ENCODE measurements at regions not wholly inside any gene's neighbourhood (a gene's known extent, or its start where the extent isn't known, plus 50 kb on each side); places are given as distances from the start of the nearest gene placed in this dataset.

- TF ChIP-seq, protein P1, sequence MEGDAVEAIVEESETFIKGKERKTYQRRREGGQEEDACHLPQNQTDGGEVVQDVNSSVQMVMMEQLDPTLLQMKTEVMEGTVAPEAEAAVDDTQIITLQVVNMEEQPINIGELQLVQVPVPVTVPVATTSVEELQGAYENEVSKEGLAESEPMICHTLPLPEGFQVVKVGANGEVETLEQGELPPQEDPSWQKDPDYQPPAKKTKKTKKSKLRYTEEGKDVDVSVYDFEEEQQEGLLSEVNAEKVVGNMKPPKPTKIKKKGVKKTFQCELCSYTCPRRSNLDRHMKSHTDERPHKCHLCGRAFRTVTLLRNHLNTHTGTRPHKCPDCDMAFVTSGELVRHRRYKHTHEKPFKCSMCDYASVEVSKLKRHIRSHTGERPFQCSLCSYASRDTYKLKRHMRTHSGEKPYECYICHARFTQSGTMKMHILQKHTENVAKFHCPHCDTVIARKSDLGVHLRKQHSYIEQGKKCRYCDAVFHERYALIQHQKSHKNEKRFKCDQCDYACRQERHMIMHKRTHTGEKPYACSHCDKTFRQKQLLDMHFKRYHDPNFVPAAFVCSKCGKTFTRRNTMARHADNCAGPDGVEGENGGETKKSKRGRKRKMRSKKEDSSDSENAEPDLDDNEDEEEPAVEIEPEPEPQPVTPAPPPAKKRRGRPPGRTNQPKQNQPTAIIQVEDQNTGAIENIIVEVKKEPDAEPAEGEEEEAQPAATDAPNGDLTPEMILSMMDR (IDR thresholded peaks at IDR 0.05) = no peak
- TF ChIP-seq POLR2AphosphoS5 (IDR thresholded peaks at IDR 0.05) (no peak), POLR2A (IDR thresholded peaks at IDR 0.05) (no peak)
These were observed 139.4 kb upstream of the HMGN3 start for GRCh38 chr6:79373880-79374279.

Measured in breast epithelium (tissue), 3 donors.